ENCODE measurements at regions not wholly inside any gene's neighbourhood (a gene's known extent, or its start where the extent isn't known, plus 50 kb on each side); places are given as distances from the start of the nearest gene placed in this dataset.

DNA sequence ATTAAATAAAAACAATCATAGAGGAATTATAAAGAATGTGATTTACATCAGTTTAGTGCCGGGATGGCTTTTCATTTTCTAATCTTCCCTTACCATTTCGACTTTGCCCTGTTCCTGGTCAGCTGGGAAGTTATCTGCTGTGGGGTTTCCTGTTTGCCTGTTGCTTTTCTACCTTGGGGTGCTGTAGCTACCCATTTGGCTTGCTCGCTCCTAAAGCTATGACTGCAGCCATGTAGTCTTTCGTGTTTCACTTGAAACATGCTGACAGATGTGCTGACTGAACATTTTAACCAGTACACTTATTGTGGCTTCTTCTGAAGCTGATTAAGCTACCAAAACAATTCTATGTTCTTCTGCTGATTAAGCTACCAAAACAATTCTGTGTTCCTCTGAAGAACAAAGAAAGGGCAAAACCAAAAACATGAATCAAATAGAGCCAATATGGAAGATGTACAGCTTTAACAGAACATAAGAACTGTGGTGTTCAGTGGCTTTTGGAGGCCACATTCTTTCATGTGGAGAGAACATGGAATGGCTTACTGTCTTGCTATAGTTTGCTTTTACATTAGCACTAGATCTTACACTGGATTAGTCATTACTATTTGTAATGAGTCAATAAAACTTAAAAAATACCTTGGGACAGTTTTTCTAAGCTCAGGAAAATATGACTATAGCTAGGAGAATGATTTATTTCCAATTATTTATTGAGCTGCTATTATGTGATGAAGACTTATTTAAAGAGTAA is 440.4 kb downstream of the SPRY1 start:
- H3K36me3 ChIP-seq: no peaks in the 10 kb centered on the region
- H3K9me3 ChIP-seq: no peaks in the 10 kb centered on the region
- H3K27ac ChIP-seq: no peak overlapping the region
- intact Hi-C loops (cut with DNase I; ENCODE audit: low total_unique reads): no loop called here
- DNase-seq: no peak
- no peaks in the 10 kb centered on the region for H3K4me1 ChIP-seq
- H3K4me3 ChIP-seq: no peak overlapping the region
- 53 to 82% (median 63%) methylated on average over 4 of the region's 4 CpGs for WGBS, 5 donors
- TF ChIP-seq, protein P1, sequence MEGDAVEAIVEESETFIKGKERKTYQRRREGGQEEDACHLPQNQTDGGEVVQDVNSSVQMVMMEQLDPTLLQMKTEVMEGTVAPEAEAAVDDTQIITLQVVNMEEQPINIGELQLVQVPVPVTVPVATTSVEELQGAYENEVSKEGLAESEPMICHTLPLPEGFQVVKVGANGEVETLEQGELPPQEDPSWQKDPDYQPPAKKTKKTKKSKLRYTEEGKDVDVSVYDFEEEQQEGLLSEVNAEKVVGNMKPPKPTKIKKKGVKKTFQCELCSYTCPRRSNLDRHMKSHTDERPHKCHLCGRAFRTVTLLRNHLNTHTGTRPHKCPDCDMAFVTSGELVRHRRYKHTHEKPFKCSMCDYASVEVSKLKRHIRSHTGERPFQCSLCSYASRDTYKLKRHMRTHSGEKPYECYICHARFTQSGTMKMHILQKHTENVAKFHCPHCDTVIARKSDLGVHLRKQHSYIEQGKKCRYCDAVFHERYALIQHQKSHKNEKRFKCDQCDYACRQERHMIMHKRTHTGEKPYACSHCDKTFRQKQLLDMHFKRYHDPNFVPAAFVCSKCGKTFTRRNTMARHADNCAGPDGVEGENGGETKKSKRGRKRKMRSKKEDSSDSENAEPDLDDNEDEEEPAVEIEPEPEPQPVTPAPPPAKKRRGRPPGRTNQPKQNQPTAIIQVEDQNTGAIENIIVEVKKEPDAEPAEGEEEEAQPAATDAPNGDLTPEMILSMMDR (IDR thresholded peaks at IDR 0.05 in 8 of 11, conservative IDR thresholded peaks at IDR 0.05 in 3 of 11): no peak
- TF ChIP-seq POLR2A (IDR thresholded peaks at IDR 0.05): no peak
- no peak for TF ChIP-seq POLR2AphosphoS5 (IDR thresholded peaks at IDR 0.05)
- no peaks in the 10 kb centered on the region for H3K27me3 ChIP-seq (replicated peaks in 1 of 7)

DNA sequence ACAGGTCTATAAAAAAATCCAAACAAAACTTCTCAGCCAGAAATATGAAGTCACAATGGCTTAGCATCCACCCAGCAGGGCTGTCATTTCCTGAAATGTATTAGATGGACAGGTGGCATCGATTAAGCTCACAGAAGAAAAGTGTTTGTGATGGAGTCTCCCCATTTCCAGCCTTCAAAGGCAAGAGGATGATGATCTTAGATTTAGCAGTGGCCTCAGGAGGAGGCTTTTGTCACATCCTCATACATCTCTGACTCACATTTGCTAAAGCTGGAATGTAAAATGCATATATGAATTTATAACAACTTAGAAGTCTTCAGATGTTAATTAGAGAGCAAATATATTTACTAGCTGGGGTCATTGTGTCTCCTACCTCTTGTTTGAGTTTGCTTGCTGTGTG is 441.9 kb downstream of the SPRY1 start:
- WGBS, 5 donors: 51 to 72% (median 52%) methylated on average over 1 of the region's 1 CpG
- Histone ChIP-seq H3K4me1 (no peaks in the 10 kb centered on the region), H3K9me3 (no peaks in the 10 kb centered on the region), H3K27ac (no peak overlapping the region), H3K27me3 (replicated peaks in 1 of 7) (no peaks in the 10 kb centered on the region), H3K4me3 (no peak overlapping the region), H3K36me3 (no peaks in the 10 kb centered on the region)
- DNase-seq: no peak
- intact Hi-C loops (cut with DNase I; ENCODE audit: low total_unique reads): no loop called here
- TF ChIP-seq, protein P1 (IDR thresholded peaks at IDR 0.05 in 8 of 11, conservative IDR thresholded peaks at IDR 0.05 in 3 of 11): no peak
- TF ChIP-seq POLR2AphosphoS5 (IDR thresholded peaks at IDR 0.05): no peak
- TF ChIP-seq POLR2A (IDR thresholded peaks at IDR 0.05): no peak

DNA sequence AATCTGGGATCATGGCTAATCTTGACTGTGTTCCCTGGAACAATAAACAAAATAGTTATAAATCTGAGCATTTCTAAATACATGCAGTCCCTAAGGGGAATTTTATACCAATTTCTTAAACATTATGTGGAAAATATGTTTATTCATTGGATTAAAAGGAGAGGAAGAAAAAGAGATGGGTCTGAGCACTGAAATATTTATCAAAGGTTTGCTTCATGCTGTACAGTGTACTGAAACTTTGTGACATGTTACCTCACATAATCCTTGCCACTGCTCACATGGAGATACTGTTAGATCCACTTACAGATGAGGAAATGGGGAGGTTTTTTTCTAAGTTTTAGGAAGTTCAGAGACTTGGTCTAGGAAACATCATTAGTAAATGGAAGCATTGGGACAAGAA is 443.6 kb downstream of the SPRY1 start:
- intact Hi-C loops (cut with DNase I; ENCODE audit: low total_unique reads): no loop called here
- Histone ChIP-seq H3K27me3 (replicated peaks in 1 of 7) (no peaks in the 10 kb centered on the region), H3K4me3 (no peak overlapping the region), H3K4me1 (no peaks in the 10 kb centered on the region), H3K9me3 (peaks cover 0 to 8% (median 0%) of the 10 kb centered on the region in 8 donors), H3K27ac (no peak overlapping the region), H3K36me3 (no peaks in the 10 kb centered on the region)
- DNase-seq: no peak
- TF ChIP-seq POLR2AphosphoS5 (IDR thresholded peaks at IDR 0.05) (no peak), POLR2A (IDR thresholded peaks at IDR 0.05) (no peak)
- TF ChIP-seq, protein P1 (IDR thresholded peaks at IDR 0.05 in 8 of 11, conservative IDR thresholded peaks at IDR 0.05 in 3 of 11): no peak

DNA sequence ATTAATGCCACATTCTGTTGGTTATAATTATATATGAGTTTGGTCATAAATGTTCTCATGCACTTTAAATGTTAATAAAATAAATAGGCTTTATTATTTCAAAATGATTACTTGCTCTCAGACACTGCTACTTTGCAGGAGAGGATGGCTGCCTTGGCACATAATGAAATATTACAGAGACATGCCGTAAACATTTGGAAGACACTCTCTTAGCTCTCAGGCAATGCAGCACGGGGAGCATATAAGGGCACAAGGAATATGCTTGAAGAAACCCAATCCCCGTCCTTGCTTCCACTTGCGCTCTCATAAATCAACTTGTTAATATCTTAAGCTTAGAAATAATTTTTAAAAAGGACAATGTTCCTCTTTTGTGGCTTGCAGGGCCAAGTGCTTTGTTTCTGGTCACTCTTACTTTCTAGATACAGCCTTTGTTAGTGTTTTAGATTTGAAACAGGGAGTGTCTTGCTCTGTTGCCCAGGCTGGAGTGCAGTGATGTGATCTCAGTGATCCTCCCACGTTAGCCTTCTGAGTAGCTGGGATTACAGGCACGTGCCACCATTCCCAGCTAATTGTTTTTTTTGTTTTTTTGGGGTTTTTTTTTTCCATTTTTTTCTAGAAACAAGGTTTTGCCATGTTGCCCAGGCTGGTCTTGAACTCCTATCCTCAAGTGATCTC is 445.0 kb downstream of the SPRY1 start:
- no peaks in the 10 kb centered on the region for H3K36me3 ChIP-seq
- DNase-seq: no peak
- no peak overlapping the region for H3K4me3 ChIP-seq
- H3K27ac ChIP-seq: no peak overlapping the region
- intact Hi-C loops (cut with DNase I; ENCODE audit: low total_unique reads): no loop called here
- WGBS, 5 donors: 69 to 79% (median 71%) methylated on average over 6 of the region's 6 CpGs
- H3K4me1 ChIP-seq: no peaks in the 10 kb centered on the region
- H3K27me3 ChIP-seq (replicated peaks in 1 of 7): no peaks in the 10 kb centered on the region
- H3K9me3 ChIP-seq: peaks cover 0 to 8% (median 0%) of the 10 kb centered on the region in 8 donors
- TF ChIP-seq POLR2AphosphoS5 (IDR thresholded peaks at IDR 0.05): no peak
